GM21360 (cell line): ENCODE measurements at regions not wholly inside any gene's neighbourhood (a gene's known extent, or its start where the extent isn't known, plus 50 kb on each side); places are given as distances from the start of the nearest gene placed in this dataset.
"Not testable (repeated sequence)": the region's sequence is repeated elsewhere in the genome, so short reads cannot be mapped to it uniquely, and the experiment has no call there.

Source experiments
- ATAC-seq: cut with Tn5 transposase; IDR thresholded peaks from one replicate; pipeline ENCODE4 v1.9.1; 2021; ENCODE audit warnings: mild to moderate bottlenecking, moderate library complexity; ENCODE audit not compliant: unreplicated experiment

DNA sequence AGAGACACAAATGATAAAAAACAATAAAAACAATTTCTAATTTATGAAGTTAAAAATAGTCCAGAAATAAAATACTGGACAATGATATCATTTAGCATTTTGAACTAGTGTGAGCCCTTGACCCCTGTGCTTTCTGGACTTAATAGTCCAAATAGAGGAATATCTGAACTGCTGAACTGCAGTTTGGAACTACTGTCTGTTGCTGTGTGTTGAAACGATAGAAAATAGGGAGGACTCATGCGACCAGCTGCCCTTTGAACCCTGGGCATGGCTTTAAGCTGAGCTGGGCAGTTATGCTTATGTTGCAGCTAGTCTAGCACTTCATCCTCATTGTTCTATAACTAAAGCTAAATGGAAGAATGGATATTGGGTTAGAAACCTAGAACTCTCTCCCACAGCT, 99.5 kb downstream of the FMR1NB start:
- ATAC-seq: no peak

DNA sequence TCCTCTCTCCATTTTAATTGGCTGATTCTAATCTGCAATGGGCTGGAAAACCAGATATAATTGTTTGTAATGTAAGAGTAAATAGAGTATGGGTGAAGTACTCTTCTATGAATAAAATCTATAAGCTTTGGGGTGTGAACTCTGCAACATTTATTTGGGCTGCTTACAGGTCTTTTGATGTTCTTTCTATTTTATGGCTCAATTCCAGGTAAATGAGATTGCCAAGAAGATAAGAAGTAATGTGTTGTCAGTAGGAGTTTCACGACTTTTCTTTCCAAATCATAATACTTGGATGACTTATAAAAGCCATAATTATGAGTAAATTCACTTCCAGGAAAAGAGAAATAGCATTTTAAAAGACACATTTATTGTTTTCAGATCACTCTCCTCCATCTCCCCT, 103.5 kb downstream of the FMR1NB start:
- ATAC-seq: no peak

DNA sequence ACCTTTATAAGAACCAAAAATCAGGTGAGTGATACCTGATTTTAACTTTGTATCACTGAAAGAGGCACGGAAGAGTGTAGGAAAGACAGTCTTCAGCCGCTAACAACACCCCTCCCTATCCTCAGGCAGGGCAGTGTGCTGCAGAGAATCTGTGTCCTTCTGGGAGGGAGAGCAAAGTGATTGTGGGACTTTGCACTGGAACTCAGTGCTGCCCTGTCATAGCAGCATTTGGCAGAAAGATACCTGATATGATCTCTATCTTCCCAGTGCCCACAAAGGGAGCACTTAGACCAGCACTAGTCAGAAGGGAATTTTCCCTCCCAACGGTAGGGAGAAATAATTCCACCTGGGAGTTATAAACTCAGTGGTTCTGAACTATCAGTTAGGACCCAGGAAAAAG, 139.0 kb downstream of the FMR1NB start:
- ATAC-seq: no peak

DNA sequence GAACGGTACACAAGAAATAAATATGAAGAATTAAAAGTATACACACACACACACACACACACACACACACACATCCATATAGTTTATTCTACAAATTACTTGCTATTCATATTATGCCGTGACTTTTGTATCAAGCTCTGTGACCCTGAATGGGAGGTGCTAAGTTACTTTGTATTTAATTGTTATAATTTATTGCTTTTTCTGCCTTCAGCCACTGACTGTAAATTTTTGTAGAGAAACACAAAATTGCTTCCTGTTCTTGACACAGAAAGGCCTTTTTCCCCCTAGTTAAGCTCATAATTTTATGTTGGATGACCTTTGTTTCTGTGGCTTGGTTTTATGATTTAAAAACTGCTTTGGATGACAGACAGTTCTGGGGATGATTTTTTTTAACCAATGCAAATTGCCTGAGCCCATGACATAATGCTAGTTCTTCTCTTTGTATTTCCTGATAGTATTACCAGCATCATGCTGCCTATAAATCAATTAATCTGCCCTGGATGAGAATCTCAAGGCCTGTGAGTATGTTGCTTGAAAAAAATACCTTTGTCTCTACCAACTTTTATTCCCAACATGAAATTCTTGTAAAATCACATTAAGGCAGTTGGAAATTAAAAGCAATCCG, 140.0 kb downstream of the FMR1NB start:
- no peak for ATAC-seq

DNA sequence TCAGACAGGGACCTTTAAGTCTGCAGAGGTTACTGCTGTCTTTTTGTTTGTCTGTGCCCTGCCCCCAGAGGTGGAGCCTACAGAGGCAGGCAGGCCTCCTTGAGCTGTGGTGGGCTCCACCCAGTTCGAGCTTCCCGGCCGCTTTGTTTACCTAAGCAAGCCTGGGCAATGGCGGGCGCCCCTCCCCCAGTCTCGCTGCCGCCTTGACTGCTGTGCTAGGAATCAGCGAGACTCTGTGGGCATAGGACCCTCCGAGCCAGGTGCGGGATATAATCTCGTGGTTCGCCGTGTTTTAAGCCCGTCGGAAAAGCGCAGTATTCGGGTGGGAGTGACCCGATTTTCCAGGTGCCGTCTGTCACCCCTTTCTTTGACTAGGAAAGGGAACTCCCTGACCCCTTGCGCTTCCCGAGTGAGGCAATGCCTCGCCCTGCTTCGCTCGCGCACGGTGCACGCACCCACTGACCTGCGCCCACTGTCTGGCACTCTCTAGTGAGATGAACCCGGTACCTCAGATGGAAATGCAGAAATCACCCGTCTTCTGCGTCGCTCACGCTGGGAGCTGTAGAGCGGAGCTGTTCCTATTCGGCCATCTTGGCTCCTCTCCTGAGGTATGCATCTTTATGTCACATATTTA, 147.9 kb downstream of the FMR1NB start:
- not testable (repeated sequence) for ATAC-seq

DNA sequence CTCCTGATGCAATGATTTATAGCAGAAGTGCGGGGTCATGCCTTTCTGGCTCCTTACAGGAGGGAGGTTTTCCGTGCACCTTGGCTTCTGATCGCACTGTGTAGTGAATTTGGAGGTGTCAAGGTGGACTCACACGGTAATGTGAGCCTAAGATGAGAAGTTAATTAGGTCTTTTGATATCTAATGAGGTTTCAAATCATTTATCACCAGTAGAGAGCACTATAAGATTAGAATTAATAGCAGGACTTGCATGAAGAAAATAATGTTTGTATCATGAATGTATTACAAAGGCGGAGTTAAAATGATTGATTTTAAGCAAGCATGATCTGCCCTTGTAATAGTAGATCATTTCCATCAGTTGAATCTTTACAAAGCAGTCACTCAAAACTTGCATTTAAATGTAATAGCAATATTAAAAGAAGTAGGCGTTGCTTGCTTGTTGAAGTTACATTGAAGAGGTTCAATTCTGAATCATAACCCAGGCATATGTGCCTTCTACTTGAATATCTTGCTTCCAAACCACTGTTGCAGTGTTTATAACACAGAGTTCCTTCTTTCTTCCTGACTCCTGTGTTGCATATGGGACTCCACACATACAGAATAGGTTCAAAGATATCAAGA, 152.1 kb downstream of the FMR1NB start:
- ATAC-seq: no peak

DNA sequence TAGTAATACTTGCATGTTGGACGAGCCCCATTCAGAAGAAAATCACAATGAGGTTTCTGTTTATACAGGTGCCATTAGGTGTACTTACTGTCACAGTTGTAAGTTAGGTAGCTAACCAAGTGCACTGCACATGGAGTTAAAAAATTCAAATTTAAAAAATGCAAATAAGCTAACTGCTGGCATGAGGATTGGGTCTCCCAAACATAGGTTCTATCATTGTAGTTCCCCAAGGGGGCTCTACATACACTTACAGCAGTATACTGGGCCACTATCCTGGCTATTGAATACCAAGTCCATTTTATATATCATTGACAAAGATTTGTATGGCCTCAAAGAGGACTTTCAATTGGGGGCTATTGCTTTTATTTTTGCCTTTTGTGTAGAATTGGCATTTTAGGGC, 153.4 kb downstream of the FMR1NB start:
- no peak for ATAC-seq

DNA sequence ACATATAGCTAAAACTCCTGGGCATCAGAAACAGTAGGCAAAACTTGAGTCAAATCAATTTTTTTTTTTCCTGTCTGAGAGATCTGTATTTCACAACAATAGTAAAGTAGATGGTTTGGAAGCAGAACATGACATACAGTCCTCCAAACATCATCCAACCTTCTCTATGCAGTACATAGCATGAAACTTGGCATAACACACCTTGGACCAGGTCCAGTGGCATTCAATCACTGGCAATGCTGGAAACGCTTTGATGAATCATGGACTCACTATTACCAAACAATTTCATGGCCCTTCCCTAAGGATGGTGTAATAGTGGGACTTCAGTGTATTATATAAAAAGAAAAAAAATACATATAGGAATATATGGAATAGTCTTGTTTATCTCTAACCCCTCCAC, 154.6 kb downstream of the FMR1NB start:
- ATAC-seq: no peak

DNA sequence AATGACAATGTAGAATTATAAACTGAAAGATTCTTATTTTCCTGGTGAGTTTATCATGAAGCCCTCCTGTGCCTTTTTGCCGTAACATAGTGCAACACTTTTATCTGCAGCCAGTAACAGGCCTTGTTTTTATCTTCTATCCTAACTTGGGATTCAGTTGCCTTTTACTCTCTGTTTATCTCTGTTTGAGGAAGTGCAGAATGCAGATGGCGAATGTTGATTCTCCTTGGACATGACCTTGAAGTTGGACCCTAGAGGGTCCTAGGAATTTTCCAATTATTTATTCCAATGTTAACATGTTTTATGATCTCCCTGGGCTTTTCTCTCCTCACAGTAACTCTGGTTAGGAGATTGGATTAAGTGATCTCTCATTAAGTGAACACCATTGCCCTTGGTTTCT, 165.0 kb downstream of the FMR1NB start:
- no peak for ATAC-seq

DNA sequence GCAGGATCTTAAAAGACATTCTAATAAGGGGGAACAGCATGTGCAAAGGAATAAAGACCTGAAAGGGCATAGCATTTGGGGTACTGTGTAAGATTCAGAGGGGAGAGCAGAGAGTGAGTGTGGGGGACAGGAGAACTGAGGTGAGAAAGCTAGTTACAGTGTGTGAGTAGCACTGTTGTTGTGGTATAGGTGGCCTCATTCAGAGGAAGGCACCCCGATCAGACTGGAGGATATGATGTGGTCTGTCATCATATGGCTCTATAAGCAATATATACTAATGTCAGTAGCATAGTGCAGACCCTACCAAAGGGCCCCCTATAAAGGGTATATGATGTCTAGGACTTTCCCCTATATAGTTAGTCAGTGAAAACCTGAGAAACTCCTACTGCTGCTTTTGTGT, 175.8 kb downstream of the FMR1NB start:
- ATAC-seq: no peak

DNA sequence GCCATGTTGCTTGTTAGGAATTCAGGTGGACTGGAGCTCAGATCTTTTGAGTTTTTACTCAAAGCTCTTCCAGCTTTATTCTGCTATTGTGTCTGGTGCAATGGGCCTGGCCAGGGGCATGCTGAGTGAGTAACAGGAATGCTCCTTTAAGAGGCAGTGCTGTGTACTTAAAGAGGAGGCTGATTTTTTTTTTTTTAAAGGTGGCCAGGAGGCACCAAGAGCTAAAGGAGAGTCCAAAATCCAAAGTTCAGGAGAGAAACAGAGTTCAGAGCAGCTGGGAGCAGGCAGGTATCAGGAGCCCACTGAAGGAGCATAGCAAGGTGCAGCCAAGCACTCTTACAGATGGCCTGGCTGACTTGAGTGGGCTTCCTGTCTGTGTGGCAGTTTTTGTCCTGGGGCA, 178.7 kb downstream of the FMR1NB start:
- no peak for ATAC-seq

DNA sequence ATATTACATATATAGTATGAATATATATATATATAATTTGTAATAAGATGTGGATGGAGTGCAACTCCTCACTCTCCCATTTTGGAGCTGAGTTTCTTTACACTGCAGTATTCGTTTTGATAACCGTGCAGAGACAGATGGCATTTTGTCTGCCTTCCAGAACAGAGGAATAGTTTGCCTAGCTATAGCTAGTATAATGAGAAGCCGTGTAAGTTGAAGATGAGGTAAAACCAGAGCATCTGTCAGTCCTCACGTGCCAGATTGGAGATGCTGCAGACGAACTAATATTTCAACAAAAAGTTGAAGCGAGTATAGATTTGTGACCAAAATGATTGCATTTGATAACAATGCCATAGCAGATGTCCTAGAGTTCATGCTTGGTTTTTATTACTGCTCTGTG, 180.6 kb downstream of the FMR1NB start:
- no peak for ATAC-seq

DNA sequence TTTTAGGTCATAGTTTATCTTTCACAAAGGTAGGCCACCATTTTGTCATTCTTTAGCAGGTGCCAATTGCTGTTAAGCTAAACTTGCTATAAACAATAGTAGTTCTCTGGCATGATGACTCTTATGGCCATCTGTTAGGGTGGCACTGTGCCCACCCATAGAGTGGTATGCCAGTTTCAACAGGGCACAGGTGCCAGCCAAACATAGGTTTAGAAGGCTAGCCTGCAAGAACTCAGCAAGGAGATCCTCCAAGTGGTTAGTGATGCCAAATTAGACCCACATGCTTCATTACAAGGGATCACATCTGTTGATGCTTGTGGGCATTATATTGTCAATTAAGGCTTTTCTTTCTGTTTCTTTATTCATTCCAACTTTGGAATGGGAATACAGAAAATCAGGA, 204.5 kb downstream of the FMR1NB start:
- ATAC-seq: no peak

DNA sequence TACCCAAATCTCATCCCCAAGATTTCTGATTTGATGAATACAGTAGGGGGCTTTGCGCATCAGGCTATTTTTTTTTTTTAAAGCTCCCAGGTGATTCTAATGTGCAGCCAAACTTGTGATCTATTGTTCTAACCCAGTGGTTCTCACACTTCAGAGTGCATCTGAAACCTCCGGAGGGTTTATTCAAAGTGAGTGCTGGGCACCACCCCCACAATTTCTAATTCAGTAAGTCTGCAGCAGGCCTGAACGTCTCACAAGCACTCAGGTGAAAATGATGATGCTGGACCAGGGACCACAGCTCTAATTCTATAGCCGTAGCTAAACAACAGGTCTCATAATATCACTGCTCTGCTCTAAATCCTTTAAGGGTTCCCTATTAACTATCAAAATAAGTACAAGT, 211.4 kb downstream of the FMR1NB start:
- no peak for ATAC-seq

DNA sequence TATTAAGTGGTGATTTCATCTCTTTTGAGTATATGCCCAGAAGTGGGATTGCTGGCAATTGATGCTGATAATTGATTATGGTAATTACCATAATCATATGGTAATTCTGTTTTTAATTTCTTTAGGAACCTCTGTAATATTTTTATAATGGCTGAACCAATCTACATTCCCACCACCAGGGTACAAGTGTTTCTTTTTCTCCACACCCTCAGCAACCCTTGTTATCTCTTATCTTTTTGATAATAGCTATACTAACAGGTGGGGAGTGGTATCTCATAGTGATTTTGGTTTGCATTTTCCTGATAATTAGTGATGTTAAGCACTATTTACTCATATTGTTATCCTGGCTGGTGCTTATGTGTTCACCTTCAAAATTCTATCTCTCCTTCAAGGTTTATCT, 212.6 kb downstream of the FMR1NB start:
- no peak for ATAC-seq

DNA sequence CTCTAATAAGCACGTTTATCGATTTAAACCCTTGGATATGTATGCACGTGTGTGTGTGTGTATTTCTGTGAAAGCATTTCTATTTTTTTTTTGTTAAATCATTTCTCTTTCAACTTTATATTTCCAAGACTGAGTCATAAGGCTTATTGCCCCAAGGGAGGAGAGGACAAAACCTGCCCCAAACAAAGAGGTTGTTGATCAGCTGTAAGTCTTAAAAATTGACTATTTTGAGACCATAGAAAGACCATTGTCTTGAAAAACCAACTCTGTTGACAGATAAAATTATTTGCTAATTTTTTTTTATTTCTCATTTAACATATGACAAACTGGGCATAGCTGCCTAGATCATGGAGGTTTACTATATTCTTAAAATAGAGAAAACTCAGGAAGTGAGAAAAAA, 222.4 kb downstream of the FMR1NB start:
- no peak for ATAC-seq

DNA sequence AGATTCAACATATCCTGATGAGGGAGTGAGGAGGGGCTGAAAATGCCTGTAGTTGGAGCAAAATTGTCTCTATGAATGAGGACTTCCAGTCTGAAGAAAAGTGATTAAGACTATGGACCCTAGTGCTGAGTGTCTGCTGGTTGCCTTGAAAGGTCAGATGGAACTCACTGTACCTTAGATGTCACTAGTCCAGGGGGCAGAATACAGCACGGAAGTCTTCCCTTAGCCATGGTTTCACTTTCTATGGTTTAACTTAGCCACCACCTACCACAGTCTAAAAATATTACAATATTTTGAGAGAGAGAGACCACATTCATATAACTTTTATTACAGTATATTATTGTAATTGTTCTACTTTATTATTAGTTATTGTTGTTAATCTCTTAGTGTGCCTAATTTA, 223.1 kb downstream of the FMR1NB start:
- ATAC-seq: no peak

DNA sequence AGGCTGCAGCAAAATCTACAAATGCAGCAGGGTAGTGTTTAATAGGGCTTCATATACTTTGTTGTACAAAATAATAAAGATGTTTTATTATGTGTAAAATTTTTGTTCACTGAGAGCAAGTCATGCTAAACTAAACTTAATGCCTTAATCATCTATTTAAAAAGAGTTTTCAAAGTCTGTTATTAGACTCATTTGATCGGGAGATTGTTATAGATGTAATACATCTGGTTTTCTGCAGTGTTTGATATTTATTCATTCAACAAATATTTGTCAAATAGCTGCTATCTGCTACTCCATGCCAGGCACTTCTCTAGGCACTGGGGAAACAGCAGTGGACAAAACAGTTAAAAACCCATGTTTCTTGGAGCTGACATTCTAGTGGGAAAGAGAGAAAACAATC, 233.6 kb downstream of the FMR1NB start:
- ATAC-seq: no peak

DNA sequence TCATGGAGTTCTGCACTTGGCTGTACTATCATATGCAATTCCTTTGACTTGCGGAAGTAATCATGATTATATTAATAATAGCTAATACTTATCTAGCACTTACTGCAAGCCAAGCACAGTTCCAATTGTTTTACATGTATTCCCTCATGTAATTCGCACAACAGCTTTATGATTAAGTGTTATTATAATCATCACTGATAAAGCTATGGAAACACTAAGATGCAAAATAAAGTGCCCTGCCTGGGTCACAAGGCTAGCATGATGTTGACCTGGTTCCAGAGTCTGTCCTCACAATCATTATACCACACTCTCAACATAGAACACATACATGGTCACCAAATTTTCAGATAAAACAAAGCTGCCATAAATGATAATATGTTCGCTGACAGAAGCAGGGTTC, 234.6 kb downstream of the FMR1NB start:
- ATAC-seq: no peak

DNA sequence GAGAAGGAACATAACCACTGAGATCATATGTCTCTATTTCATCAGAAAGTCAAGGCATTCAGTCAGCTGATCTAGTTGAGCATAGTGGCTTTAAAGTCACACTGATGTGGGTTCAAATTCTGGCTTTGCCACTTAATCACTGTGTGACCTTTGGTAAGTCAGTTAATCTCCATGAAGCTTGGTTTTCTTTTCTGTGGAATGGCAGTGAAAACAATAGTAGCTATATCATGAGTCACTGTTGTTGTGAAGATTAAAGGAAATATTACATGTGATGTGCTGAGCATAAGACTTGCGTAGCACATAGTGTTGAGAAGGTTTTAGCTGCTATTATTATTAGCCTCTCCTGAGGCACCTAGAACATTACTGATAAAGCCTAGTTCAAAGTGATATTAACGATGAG, 242.2 kb downstream of the FMR1NB start:
- no peak for ATAC-seq

DNA sequence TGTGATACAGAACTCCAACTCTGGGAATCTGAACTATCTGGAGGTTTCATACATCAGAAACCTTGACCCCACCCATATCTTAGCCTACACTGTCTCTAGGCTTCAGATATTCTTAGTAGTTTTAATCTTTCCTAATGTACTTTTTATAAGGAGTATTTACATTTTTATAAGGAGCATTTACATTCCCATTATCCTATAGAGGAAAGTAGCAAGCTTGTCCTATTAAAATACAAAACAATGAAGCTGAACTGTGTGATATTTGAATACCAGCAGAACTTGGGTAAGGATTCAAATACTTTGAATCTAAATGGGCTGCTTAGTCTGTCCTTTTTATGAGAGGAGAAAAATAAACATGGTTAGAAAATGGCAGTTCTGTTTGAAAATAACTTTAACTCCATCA, 247.4 kb downstream of the FMR1NB start:
- ATAC-seq: no peak

DNA sequence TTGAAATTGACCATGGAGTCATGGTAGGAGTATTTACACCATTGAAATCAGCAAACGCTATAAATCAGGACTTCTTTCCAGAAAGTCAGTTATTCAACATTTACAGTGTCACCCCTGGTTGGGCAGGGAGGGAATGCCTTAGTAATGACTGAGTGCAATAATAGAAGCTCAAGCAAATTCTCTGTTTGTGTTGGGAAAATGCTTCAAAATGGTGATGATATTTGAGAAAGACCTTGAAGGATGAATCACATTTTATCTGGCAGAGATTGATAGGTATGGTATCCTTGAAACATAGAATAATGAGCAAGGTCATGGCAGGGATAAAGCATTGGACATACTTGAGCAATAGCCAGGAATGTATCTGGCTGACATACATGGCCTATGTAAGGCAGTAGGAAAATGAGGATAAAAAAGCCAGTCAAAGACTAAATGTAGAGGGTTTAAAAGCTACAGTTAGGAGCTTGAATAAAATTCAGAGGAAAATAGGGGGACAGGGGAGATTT, 248.7 kb downstream of the FMR1NB start:
- no peak for ATAC-seq

DNA sequence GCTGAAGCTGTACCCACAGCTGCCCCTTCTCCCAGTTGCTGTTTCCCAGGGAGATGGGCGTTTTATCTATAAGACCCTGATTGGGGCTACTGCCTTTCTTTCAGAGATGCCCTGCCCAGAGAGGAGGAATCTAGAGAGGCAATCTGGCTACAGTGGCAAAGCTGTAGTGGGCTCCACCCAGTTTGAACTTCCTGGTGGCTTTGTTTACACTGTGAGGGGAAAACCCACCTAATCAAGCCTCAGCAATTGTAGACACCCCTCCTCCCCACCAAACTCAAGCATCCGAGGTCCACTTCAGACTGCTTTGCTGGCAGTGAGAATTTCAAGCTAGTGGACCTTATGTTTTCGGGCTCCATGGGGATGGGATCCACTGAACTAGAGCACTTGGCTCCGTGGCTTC, 240.4 kb upstream of the AFF2 start:
- no peak for ATAC-seq
